HL-60 (cell line): ENCODE measurements at regions not wholly inside any gene's neighbourhood (a gene's known extent, or its start where the extent isn't known, plus 50 kb on each side); places are given as distances from the start of the nearest gene placed in this dataset.

Experiments
- DNase-seq, 2 experiments: peaks; one replicate each; pipeline ENCODE4 v3.0.0-alpha.2; 2010 to 2020; ENCODE audit warnings: low read depth in 1 of 2, low spot score in 1 of 2
- H3K27ac ChIP-seq: fragments of 250-450 bp; sonication (Bioruptor Pico); replicated peaks from 2 replicates; pipeline ENCODE4 v1.5.1; 2020; ENCODE audit warnings: mild to moderate bottlenecking, moderate library complexity
- H3K27me3 ChIP-seq: fragments of 250-450 bp; sonication (Bioruptor Pico); 2 replicates; pipeline ENCODE4 v1.5.1; 2021; ENCODE audit warnings: mild to moderate bottlenecking, moderate library complexity; ENCODE audit not compliant: insufficient read depth, poor library complexity, severe bottlenecking
- H3K4me3 ChIP-seq: replicated peaks from 2 replicates; pipeline ENCODE4 v1.5.1; 2011; ENCODE audit warnings: mild to moderate bottlenecking, control low read depth, low read length; ENCODE audit not compliant: insufficient read depth
- GABPA ChIP-seq: IDR thresholded peaks from 2 replicates; pipeline ENCODE4 v1.6.1; 2012; ENCODE audit warnings: low read depth
- POLR2AphosphoS5 ChIP-seq: IDR thresholded peaks from 2 replicates; pipeline ENCODE4 v1.6.1; 2012; ENCODE audit warnings: low read depth
- SPI1 ChIP-seq: IDR thresholded peaks from 2 replicates; pipeline ENCODE4 v1.6.1; 2012; ENCODE audit warnings: low read depth, mild to moderate bottlenecking, borderline replicate concordance
- TF ChIP-seq, protein P1 (sequence below): IDR thresholded peaks from one replicate; pipeline ENCODE4 v1.5.1; 2011; ENCODE audit warnings: low read length, control low read depth, inconsistent platforms; ENCODE audit not compliant: insufficient read depth
- TF ChIP-seq, protein P2 (sequence below): IDR thresholded peaks from 2 replicates; pipeline ENCODE4 v1.6.1; 2012; ENCODE audit warnings: low read depth; ENCODE audit not compliant: insufficient replicate concordance

DNA sequence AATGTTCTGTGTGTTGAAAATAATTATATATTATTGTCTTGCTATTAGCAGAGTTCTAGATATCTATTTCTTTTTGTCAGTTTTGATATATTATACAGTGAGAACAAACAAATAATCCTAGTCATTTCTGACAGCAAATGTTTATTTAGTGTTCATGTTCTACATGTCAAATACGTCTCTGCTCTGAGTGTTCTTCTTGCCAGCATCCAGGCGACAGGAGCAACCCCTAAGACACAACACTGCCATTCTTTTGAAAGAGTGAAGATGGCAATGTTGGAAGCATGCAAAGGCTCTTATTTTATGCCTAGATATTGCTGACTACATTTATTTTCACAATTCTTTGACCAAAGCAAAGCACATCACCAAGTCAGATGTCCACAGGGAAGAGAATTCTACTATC lies 1556.6 kb upstream of the TMEFF2 start:
- TF ChIP-seq GABPA, result no peak
- TF ChIP-seq POLR2AphosphoS5, result no peak
- TF ChIP-seq SPI1, result no peak
- TF ChIP-seq, protein P1, sequence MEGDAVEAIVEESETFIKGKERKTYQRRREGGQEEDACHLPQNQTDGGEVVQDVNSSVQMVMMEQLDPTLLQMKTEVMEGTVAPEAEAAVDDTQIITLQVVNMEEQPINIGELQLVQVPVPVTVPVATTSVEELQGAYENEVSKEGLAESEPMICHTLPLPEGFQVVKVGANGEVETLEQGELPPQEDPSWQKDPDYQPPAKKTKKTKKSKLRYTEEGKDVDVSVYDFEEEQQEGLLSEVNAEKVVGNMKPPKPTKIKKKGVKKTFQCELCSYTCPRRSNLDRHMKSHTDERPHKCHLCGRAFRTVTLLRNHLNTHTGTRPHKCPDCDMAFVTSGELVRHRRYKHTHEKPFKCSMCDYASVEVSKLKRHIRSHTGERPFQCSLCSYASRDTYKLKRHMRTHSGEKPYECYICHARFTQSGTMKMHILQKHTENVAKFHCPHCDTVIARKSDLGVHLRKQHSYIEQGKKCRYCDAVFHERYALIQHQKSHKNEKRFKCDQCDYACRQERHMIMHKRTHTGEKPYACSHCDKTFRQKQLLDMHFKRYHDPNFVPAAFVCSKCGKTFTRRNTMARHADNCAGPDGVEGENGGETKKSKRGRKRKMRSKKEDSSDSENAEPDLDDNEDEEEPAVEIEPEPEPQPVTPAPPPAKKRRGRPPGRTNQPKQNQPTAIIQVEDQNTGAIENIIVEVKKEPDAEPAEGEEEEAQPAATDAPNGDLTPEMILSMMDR, result no peak
- TF ChIP-seq, protein P2, sequence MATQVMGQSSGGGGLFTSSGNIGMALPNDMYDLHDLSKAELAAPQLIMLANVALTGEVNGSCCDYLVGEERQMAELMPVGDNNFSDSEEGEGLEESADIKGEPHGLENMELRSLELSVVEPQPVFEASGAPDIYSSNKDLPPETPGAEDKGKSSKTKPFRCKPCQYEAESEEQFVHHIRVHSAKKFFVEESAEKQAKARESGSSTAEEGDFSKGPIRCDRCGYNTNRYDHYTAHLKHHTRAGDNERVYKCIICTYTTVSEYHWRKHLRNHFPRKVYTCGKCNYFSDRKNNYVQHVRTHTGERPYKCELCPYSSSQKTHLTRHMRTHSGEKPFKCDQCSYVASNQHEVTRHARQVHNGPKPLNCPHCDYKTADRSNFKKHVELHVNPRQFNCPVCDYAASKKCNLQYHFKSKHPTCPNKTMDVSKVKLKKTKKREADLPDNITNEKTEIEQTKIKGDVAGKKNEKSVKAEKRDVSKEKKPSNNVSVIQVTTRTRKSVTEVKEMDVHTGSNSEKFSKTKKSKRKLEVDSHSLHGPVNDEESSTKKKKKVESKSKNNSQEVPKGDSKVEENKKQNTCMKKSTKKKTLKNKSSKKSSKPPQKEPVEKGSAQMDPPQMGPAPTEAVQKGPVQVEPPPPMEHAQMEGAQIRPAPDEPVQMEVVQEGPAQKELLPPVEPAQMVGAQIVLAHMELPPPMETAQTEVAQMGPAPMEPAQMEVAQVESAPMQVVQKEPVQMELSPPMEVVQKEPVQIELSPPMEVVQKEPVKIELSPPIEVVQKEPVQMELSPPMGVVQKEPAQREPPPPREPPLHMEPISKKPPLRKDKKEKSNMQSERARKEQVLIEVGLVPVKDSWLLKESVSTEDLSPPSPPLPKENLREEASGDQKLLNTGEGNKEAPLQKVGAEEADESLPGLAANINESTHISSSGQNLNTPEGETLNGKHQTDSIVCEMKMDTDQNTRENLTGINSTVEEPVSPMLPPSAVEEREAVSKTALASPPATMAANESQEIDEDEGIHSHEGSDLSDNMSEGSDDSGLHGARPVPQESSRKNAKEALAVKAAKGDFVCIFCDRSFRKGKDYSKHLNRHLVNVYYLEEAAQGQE, result no peak
- no peak for DNase-seq
- no peak overlapping the region for H3K4me3 ChIP-seq
- H3K27me3 ChIP-seq, result no peaks in the 10 kb centered on the region
- no peak overlapping the region for H3K27ac ChIP-seq

DNA sequence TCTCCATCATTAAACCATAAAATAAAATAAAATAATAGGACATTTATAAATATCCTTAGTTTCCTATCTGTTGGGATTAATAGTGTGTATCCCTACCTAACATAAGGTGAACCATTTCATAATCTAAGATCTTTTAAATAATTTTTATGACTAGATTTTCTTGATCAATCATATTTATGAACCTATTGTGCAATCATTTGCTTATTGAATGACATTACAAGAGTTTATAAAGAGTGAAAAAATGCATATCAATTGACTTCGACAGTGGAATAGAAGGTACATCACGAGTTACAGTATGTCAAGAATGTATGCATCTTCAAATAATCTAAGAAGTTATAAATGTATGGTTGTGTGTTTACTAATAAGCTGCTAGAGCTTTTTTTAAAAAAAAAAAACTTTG lies 1554.8 kb upstream of the TMEFF2 start:
- no peak overlapping the region for H3K4me3 ChIP-seq
- TF ChIP-seq GABPA (no peak), POLR2AphosphoS5 (no peak), SPI1 (no peak)
- TF ChIP-seq, protein P2, result no peak
- TF ChIP-seq, protein P1, result no peak
- no peaks in the 10 kb centered on the region for H3K27me3 ChIP-seq
- H3K27ac ChIP-seq, result no peak overlapping the region
- no peak for DNase-seq

DNA sequence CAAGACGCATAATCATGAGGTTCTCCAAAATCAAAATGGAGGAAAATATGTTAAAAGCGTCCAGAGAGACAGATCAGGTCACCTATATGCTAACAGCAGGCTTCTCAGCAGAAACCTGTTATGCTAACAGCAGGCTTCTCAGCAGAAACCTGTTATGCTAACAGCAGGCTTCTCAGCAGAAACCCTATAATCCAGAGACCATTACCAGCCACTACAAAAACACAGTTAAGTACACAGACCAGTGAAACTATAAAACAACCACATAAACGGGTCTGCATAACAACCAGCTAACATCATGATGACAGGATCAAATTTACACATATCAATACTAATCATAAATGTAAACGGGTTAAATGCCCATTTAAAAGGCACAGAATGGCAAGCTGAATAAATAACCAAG lies 1548.4 kb upstream of the TMEFF2 start:
- no peak for TF ChIP-seq POLR2AphosphoS5
- TF ChIP-seq, protein P1, result no peak
- TF ChIP-seq, protein P2, result no peak
- TF ChIP-seq SPI1, result no peak
- TF ChIP-seq GABPA, result no peak
- H3K27ac ChIP-seq, result no peak overlapping the region
- no peak for DNase-seq

More for the DNA sequence above, 1548.4 kb upstream of the TMEFF2 start:
- Histone ChIP-seq H3K27me3 (no peaks in the 10 kb centered on the region), H3K4me3 (no peak overlapping the region)
